Mesothelial cell of epicardium (in vitro differentiated cells): ENCODE measurements at regions not wholly inside any gene's neighbourhood (a gene's known extent, or its start where the extent isn't known, plus 50 kb on each side); places are given as distances from the start of the nearest gene placed in this dataset.
A peak's percentile ranks its signal among the peaks of the same experiment; 100 is the strongest.
"Not testable (repeated sequence)": the region's sequence is repeated elsewhere in the genome, so short reads cannot be mapped to it uniquely, and the experiment has no call there.

Source experiments
- DNase-seq, 2 experiments: peaks; one replicate each; pipeline ENCODE4 v3.0.0; 2021; ENCODE audit warnings: low spot score in 2 of 2; ENCODE audit not compliant: unreplicated experiment in 2 of 2
- H3K27ac Mint-ChIP-seq: 2 replicates; pipeline ENCODE4 v1.8.0; 2021; ENCODE audit warnings: mixed read lengths
- H3K27me3 Mint-ChIP-seq: 2 replicates; pipeline ENCODE4 v1.8.0; 2021; ENCODE audit warnings: low read depth, mixed read lengths
- H3K36me3 Mint-ChIP-seq: 2 replicates; pipeline ENCODE4 v1.8.0; 2021; ENCODE audit warnings: mixed read lengths
- H3K4me1 Mint-ChIP-seq: 2 replicates; pipeline ENCODE4 v1.8.0; 2021; ENCODE audit warnings: mixed read lengths
- H3K4me3 Mint-ChIP-seq: 2 replicates; pipeline ENCODE4 v1.8.0; 2021; ENCODE audit warnings: mild to moderate bottlenecking, moderate library complexity, mixed read lengths
- H3K9me3 Mint-ChIP-seq: 2 replicates; pipeline ENCODE4 v1.8.0; 2021; ENCODE audit warnings: mixed read lengths
- CTCF ChIP-seq: fragments of 200-600 bp; sonication (generic); IDR thresholded peaks from one replicate; pipeline ENCODE4 v1.5.0; 2021; ENCODE audit warnings: antibody characterized with exemption; ENCODE audit not compliant: unreplicated experiment

GRCh38 chr13:60273971-60274527 is 110.3 kb upstream of the DIAPH3 start:
- Mint-ChIP-seq H3K36me3 (peaks cover 28% of the 10 kb centered on the region), H3K27ac (peak overlapping the region; percentile 39), H3K27me3 (no peaks in the 10 kb centered on the region), H3K9me3 (peaks cover 16% of the 10 kb centered on the region), H3K4me1 (peaks cover 33% of the 10 kb centered on the region), H3K4me3 (no peak overlapping the region)
- no peak for TF ChIP-seq CTCF
- no peak for DNase-seq

DNA sequence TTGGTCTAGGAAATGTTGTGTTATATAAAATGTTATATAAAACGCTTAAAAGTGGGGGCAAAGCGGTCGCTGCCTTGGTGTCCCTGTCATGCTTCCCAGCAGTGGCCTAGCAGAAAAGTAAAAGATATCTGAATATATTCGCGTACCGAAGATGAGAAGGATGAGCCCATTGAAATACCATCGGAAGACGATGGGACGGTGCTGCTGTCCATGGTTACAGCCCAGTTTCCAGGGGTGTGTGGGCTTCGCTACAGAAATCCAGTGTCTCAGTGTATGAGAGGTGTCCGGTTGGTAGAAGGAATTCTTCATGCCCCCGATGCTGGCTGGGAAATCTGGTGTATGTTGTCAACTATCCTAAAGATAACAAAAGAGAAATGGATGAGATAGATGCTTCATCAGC is 110.9 kb upstream of the DIAPH3 start:
- H3K36me3 Mint-ChIP-seq = peaks cover 28% of the 10 kb centered on the region

DNA sequence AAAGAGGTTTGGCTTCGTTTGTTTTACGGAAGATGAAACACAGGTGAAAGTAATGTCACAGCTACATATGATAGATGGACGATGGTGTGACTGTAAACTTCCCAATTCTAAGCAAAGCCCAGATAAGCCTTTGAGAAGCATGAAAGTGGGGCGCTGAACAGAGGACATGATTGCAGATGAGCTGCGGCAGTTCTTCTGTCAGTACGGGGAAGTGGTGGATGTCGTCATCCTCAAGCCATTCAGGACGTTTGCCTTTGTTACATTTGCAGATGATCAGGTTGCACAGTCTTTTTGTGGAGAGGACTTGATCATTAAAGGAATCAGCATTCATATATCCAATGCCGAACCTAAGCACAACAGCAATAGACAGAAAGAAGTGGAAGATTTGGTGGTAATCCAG is 111.5 kb upstream of the DIAPH3 start:
- Mint-ChIP-seq H3K27me3 (no peaks in the 10 kb centered on the region), H3K4me3 (no peak overlapping the region), H3K27ac (no peak overlapping the region), H3K4me1 (peaks cover 30% of the 10 kb centered on the region), H3K36me3 (peaks cover 28% of the 10 kb centered on the region), H3K9me3 (peaks cover 16% of the 10 kb centered on the region)
- TF ChIP-seq CTCF = no peak
- DNase-seq = no peak

More for the DNA sequence above, 110.9 kb upstream of the DIAPH3 start:
- no peak for TF ChIP-seq CTCF
- H3K27me3 Mint-ChIP-seq = no peaks in the 10 kb centered on the region
- peak overlapping the region; percentile 39 for H3K27ac Mint-ChIP-seq
- peaks cover 16% of the 10 kb centered on the region for H3K9me3 Mint-ChIP-seq
- H3K4me1 Mint-ChIP-seq = peaks cover 33% of the 10 kb centered on the region
- no peak overlapping the region for H3K4me3 Mint-ChIP-seq
- DNase-seq = no peak

- not testable (repeated sequence) for DNase-seq, H3K27me3 Mint-ChIP-seq, H3K36me3 Mint-ChIP-seq, H3K27ac Mint-ChIP-seq, H3K4me3 Mint-ChIP-seq, H3K9me3 Mint-ChIP-seq
- peaks cover 24% of the 10 kb centered on the region for H3K4me1 Mint-ChIP-seq
These were observed 116.5 kb upstream of the TDRD3 start for GRCh38 chr13:60280524-60280923.

DNA sequence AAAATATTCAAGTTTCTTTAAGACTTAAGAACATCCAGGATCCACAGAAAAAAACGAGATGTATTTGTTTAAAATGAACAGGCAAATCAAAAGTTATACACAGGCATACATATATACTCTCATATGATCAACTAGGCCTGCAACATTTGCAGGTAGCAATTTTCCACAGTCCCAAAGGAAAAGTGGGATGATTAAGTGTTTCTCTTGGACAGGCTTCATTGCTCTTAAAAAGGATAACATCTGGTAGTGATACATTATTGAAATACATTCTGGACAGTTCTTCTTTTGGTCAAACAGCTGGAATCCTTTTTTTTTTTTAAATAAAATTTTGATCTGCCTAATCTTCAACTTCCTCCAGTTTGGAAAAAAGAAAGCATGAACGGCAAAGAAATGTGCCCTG is 114.8 kb upstream of the TDRD3 start:
- no peak overlapping the region for H3K4me3 Mint-ChIP-seq
- peak overlapping the region; percentile 70 for H3K27ac Mint-ChIP-seq
- peaks cover 29% of the 10 kb centered on the region for H3K4me1 Mint-ChIP-seq
- DNase-seq = no peak
- no peaks in the 10 kb centered on the region for H3K27me3 Mint-ChIP-seq
- no peak for TF ChIP-seq CTCF
- H3K9me3 Mint-ChIP-seq = peaks cover 3% of the 10 kb centered on the region
- no peaks in the 10 kb centered on the region for H3K36me3 Mint-ChIP-seq

DNA sequence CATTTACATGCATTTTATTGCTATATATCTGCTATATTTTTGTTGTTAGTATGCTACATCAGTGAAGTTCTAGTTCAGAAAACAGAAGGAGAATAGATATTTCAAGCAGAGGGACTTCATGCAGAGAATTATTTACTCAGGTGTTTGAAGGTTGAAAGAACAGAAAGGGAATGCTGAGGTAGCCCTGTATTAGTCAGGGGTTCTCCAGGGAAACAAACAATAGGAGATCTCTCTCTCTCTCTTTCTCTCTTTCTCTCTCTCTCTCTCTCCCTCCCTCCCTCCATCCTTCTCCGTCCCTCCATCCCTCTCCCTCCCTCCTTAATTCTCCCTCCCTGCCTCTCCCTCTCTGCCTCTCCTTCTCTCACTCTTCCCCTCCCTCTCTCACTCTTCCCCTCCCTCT is 114.3 kb upstream of the TDRD3 start:
- no peak for DNase-seq
- Mint-ChIP-seq H3K4me1 (peaks cover 33% of the 10 kb centered on the region), H3K27me3 (no peaks in the 10 kb centered on the region), H3K4me3 (no peak overlapping the region), H3K36me3 (no peaks in the 10 kb centered on the region), H3K27ac (peak overlapping the region; percentile 40), H3K9me3 (peaks cover 3% of the 10 kb centered on the region)
- no peak for TF ChIP-seq CTCF
